Adipocyte (in vitro differentiated cells): ENCODE measurements at regions not wholly inside any gene's neighbourhood (a gene's known extent, or its start where the extent isn't known, plus 50 kb on each side); places are given as distances from the start of the nearest gene placed in this dataset.

Experiments used
- DNase-seq: peaks from one replicate; pipeline ENCODE4 v3.0.0-alpha.2; 2015; ENCODE audit warnings: low read depth
- H3K27me3 ChIP-seq: replicated peaks from 2 replicates; pipeline ENCODE4 v1.7.0; 2013; ENCODE audit warnings: mild to moderate bottlenecking, low read length, moderate library complexity; ENCODE audit not compliant: control insufficient read depth, insufficient read depth
- H3K36me3 ChIP-seq: 2 replicates; pipeline ENCODE4 v1.7.0; 2013; ENCODE audit warnings: low read length, mild to moderate bottlenecking, moderate library complexity; ENCODE audit not compliant: control insufficient read depth, insufficient read depth, severe bottlenecking
- H3K4me1 ChIP-seq: 2 replicates; pipeline ENCODE4 v1.7.0; 2013; ENCODE audit warnings: mild to moderate bottlenecking, low read length, moderate library complexity; ENCODE audit not compliant: control insufficient read depth, insufficient read depth
- H3K4me3 ChIP-seq: 2 replicates; pipeline ENCODE4 v1.7.0; 2013; ENCODE audit warnings: mild to moderate bottlenecking, low read length, moderate library complexity
- H3K9ac ChIP-seq: 2 replicates; pipeline ENCODE4 v1.7.0; 2013; ENCODE audit warnings: mild to moderate bottlenecking, low read length, moderate library complexity
- H3K9me3 ChIP-seq: 2 replicates; pipeline ENCODE4 v1.7.0; 2013; ENCODE audit warnings: mild to moderate bottlenecking, low read length, moderate library complexity; ENCODE audit not compliant: control insufficient read depth

DNA sequence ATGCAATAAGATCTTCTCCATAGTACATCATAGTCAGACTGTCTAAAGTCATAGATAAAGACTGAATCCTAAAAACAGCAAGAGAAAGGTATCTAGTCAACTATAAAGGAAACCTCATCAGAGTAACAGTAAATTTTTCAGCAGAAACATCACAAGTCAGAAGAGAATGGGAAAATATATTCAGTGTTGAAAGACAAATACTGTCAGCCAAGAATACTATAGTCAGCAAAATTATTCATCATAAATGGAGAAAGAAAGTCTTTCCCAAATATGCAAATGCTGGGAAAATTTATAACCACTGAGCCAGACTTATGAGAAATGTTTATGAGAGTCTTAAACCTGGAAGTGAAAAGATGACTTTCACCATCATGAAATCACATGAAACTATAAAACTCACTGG is 136.7 kb downstream of the KDR start:
- DNase-seq, result no peak
- no peaks in the 10 kb centered on the region for H3K36me3 ChIP-seq
- peaks cover 16% of the 10 kb centered on the region for H3K9me3 ChIP-seq
- H3K27me3 ChIP-seq, result no peaks in the 10 kb centered on the region
- no peaks in the 10 kb centered on the region for H3K4me1 ChIP-seq
- no peak overlapping the region for H3K4me3 ChIP-seq
- H3K9ac ChIP-seq, result no peak overlapping the region

GRCh38 chr4:54986095-54986846 is 139.1 kb downstream of the KDR start:
- peaks cover 16% of the 10 kb centered on the region for H3K9me3 ChIP-seq
- H3K36me3 ChIP-seq, result no peaks in the 10 kb centered on the region
- H3K9ac ChIP-seq, result no peak overlapping the region
- no peak overlapping the region for H3K4me3 ChIP-seq
- H3K27me3 ChIP-seq, result no peaks in the 10 kb centered on the region
- DNase-seq, result no peak
- no peaks in the 10 kb centered on the region for H3K4me1 ChIP-seq

- H3K9ac ChIP-seq, result no peak overlapping the region
- no peak for DNase-seq
- peaks cover 12% of the 10 kb centered on the region for H3K27me3 ChIP-seq
- H3K4me1 ChIP-seq, result no peaks in the 10 kb centered on the region
- no peaks in the 10 kb centered on the region for H3K36me3 ChIP-seq
- no peak overlapping the region for H3K4me3 ChIP-seq
- H3K9me3 ChIP-seq, result peaks cover 18% of the 10 kb centered on the region
Measured at GRCh38 chr4:54976682-54977081, 148.7 kb downstream of the KDR start.

GRCh38 chr4:54976031-54976430 is 149.4 kb downstream of the KDR start:
- no peak for DNase-seq
- H3K9ac ChIP-seq, result no peak overlapping the region
- peaks cover 12% of the 10 kb centered on the region for H3K27me3 ChIP-seq
- no peaks in the 10 kb centered on the region for H3K4me1 ChIP-seq
- H3K4me3 ChIP-seq, result no peak overlapping the region
- no peaks in the 10 kb centered on the region for H3K36me3 ChIP-seq
- peaks cover 18% of the 10 kb centered on the region for H3K9me3 ChIP-seq

DNA sequence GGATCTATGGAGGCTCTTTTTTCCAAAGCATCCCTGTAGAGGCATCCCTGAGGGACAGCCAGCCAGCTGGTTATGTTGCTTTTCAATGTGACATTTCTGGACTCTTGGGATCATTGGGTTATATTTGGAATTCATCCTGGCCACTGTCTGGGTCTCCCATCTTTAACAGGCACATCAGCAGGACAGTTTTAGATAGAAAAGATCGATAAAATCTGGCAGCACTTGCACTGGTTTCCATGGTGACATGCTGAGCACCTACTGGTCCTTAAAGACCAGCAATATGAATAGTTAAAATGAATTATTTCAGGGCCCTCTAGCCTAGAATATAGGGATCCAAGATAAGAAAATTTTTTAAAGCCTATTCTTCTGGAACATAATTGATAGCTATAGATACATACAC is 151.6 kb downstream of the KDR start:
- H3K4me1 ChIP-seq, result no peaks in the 10 kb centered on the region
- H3K4me3 ChIP-seq, result no peak overlapping the region
- H3K27me3 ChIP-seq, result peaks cover 15% of the 10 kb centered on the region
- DNase-seq, result no peak
- no peak overlapping the region for H3K9ac ChIP-seq
- peaks cover 3% of the 10 kb centered on the region for H3K9me3 ChIP-seq
- no peaks in the 10 kb centered on the region for H3K36me3 ChIP-seq

DNA sequence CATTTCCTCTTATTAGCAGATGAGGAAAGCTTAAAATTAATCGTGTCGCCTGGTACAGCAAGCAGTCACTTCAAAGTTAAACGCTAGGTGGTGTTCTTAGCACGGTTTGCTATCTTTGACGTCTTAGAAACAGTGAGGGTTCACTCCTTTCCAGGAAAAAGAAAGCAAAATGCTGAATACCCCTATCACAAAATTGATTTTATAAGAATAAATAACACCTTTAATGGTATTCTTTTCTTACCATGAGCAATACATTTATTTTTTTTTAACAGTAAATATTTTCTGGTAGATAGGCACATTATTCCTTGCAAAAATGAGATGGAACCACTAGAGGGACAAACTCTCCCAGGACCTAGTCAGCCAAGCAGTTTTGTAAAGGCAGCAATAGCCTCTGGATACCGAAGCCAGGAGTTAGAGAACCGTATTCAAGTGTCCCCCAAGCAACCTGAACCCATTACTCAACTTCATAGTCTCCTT is 153.9 kb downstream of the KDR start:
- Histone ChIP-seq H3K4me3 (no peak overlapping the region), H3K9me3 (no peaks in the 10 kb centered on the region), H3K4me1 (no peaks in the 10 kb centered on the region), H3K9ac (no peak overlapping the region), H3K27me3 (peaks cover 29% of the 10 kb centered on the region), H3K36me3 (no peaks in the 10 kb centered on the region)
- peak; percentile 80 for DNase-seq

GRCh38 chr4:54967289-54967688 is 158.1 kb downstream of the KDR start:
- H3K4me1 ChIP-seq, result no peaks in the 10 kb centered on the region
- H3K27me3 ChIP-seq, result peaks cover 56% of the 10 kb centered on the region
- H3K4me3 ChIP-seq, result no peak overlapping the region
- no peak for DNase-seq
- no peaks in the 10 kb centered on the region for H3K9me3 ChIP-seq
- no peak overlapping the region for H3K9ac ChIP-seq
- no peaks in the 10 kb centered on the region for H3K36me3 ChIP-seq

GRCh38 chr4:54961357-54961975 is 163.9 kb downstream of the KDR start:
- Histone ChIP-seq H3K4me3 (no peak overlapping the region), H3K9ac (no peak overlapping the region), H3K9me3 (no peaks in the 10 kb centered on the region), H3K36me3 (no peaks in the 10 kb centered on the region), H3K4me1 (peaks cover 10% of the 10 kb centered on the region), H3K27me3 (peaks cover 39% of the 10 kb centered on the region)
- peak; percentile 74 for DNase-seq

GRCh38 chr4:54959651-54960116 is 165.7 kb downstream of the KDR start:
- H3K36me3 ChIP-seq, result no peaks in the 10 kb centered on the region
- DNase-seq, result peak; percentile 85
- H3K9ac ChIP-seq, result no peak overlapping the region
- H3K4me3 ChIP-seq, result no peak overlapping the region
- H3K4me1 ChIP-seq, result peaks cover 17% of the 10 kb centered on the region
- H3K9me3 ChIP-seq, result no peaks in the 10 kb centered on the region
- peaks cover 25% of the 10 kb centered on the region for H3K27me3 ChIP-seq

DNA sequence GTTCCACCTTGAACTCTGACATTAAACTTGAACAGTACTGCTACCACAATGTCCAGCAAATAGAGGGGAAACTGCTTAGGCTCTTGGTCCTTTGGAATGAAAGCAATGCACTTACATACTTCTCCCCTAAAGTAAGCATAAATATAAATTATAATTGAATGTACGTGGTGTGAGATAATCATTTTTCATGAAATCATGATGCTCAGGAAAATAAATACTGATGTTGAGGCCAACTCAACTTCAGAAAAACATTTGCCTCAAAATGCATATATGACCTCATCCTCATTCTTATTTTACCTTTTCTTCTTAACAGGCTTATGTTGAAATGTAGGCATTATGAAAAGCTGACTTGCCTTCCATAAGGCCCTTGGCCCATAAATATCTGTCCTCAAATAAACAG is 166.3 kb downstream of the KDR start:
- peaks cover 20% of the 10 kb centered on the region for H3K27me3 ChIP-seq
- H3K9me3 ChIP-seq, result no peaks in the 10 kb centered on the region
- no peak overlapping the region for H3K4me3 ChIP-seq
- H3K36me3 ChIP-seq, result no peaks in the 10 kb centered on the region
- H3K9ac ChIP-seq, result no peak overlapping the region
- peaks cover 18% of the 10 kb centered on the region for H3K4me1 ChIP-seq
- peak; percentile 8 for DNase-seq

DNA sequence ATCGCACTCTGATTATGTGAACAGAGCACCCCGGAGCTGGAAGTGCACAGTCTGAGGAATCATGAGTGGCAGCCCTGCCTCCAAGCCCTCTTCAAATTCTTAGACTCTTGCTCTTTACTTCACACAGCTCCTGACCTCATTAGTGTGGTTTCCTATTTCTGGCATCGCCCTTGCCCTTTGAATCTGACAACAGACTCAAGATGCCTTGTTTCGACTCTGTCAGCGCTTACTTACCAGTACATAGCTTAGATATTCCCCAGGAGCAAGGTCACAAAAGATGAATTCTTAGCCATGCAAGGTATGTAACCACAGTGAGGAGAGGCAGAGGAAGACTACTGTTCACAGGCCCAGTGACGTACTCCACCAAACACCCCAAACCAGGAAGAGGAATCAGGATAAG is 167.2 kb downstream of the KDR start:
- H3K4me3 ChIP-seq, result no peak overlapping the region
- H3K4me1 ChIP-seq, result peaks cover 18% of the 10 kb centered on the region
- H3K9me3 ChIP-seq, result no peaks in the 10 kb centered on the region
- H3K9ac ChIP-seq, result no peak overlapping the region
- peaks cover 11% of the 10 kb centered on the region for H3K27me3 ChIP-seq
- H3K36me3 ChIP-seq, result no peaks in the 10 kb centered on the region
- no peak for DNase-seq
